ENCODE measurements at regions not wholly inside any gene's neighbourhood (a gene's known extent, or its start where the extent isn't known, plus 50 kb on each side); places are given as distances from the start of the nearest gene placed in this dataset.
"Not testable (repeated sequence)": the region's sequence is repeated elsewhere in the genome, so short reads cannot be mapped to it uniquely, and the experiment has no call there.

DNA sequence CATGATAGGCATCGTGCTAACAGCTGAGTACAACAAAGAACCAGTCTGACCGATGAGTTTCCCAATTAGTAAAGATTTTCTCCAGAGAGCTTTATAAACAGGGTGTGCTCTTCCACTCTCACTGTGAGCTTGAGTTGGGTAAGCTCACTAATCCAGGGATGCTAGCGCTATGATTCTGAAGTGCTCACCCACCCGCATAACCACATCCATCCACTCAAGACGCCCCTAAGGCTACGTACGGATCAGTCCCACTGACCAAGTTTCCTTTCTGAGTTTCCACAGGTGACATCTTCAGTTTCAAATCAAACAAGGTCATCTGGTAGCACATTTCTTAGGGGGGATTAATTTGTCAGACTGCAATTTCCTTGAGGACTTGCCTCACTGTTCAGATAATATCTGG is 141.1 kb upstream of the ABI3BP start:
- Histone ChIP-seq H3K27ac (ENCODE audit: low read length) (no peak overlapping the region), H3K4me1 (ENCODE audit: insufficient read depth, low read length) (no peaks in the 10 kb centered on the region), H3K4me3 (ENCODE audit: low read length) (no peak overlapping the region), H3K27me3 (ENCODE audit: low read length) (no peaks in the 10 kb centered on the region), H3K79me2 (ENCODE audit: low read length) (no peaks in the 10 kb centered on the region), H3F3A (ENCODE audit: low read length, unreplicated experiment) (no peaks in the 10 kb centered on the region), H3K9me2 (replicated peaks; ENCODE audit: low read length) (no peaks in the 10 kb centered on the region), H3K4me2 (ENCODE audit: low read length) (no peak overlapping the region), H4K20me1 (ENCODE audit: low read length) (no peaks in the 10 kb centered on the region), H3K36me3 (ENCODE audit: low read depth, low read length) (no peaks in the 10 kb centered on the region), H2AFZ (ENCODE audit: low read length) (no peak overlapping the region), H3K9ac (ENCODE audit: low read length) (no peak overlapping the region), H3K9me3 (ENCODE audit: low read length) (no peaks in the 10 kb centered on the region)
- POLR2A ChIA-PET (ENCODE audit: unreplicated experiment): no interaction called here
- intact Hi-C loops (cut with micrococcal nuclease): no loop called here
- CTCF ChIA-PET: no interaction called here
- no TSS peak for BruUV-seq (replicated peaks)
- no peak for DNase-seq
- no peak for TF ChIP-seq EZH2phosphoT487 (IDR thresholded peaks at IDR 0.05; ENCODE audit: borderline replicate concordance, low read length)
- TF ChIP-seq, protein P1, sequence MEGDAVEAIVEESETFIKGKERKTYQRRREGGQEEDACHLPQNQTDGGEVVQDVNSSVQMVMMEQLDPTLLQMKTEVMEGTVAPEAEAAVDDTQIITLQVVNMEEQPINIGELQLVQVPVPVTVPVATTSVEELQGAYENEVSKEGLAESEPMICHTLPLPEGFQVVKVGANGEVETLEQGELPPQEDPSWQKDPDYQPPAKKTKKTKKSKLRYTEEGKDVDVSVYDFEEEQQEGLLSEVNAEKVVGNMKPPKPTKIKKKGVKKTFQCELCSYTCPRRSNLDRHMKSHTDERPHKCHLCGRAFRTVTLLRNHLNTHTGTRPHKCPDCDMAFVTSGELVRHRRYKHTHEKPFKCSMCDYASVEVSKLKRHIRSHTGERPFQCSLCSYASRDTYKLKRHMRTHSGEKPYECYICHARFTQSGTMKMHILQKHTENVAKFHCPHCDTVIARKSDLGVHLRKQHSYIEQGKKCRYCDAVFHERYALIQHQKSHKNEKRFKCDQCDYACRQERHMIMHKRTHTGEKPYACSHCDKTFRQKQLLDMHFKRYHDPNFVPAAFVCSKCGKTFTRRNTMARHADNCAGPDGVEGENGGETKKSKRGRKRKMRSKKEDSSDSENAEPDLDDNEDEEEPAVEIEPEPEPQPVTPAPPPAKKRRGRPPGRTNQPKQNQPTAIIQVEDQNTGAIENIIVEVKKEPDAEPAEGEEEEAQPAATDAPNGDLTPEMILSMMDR (conservative IDR thresholded peaks at IDR 0.05; ENCODE audit: low read depth, low read length): no peak
- TF ChIP-seq EZH2 (IDR thresholded peaks at IDR 0.05; ENCODE audit: low read length, unreplicated experiment): no peak
- no peak for ATAC-seq

DNA sequence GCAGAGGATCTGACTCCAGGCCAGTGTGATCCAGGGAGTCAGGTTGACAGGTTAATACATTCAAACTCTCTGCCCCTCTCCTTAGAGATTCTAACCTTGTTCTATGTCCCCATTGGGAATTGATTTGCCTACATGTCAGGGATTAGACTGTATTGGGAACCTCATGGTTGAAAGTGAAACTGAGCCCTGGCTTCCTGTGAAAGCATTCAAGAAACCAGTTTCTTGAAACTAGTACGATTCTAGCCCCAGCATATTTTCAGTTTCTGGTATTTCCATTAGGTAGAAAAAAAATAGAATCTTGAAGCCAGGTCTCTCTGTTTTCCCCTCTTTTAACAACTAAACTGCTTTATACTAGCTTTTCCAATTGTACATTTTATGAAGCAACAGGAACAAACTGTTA is 140.4 kb upstream of the ABI3BP start:
- Histone ChIP-seq H3F3A (ENCODE audit: low read length, unreplicated experiment) (no peaks in the 10 kb centered on the region), H3K9ac (ENCODE audit: low read length) (no peak overlapping the region), H4K20me1 (ENCODE audit: low read length) (no peaks in the 10 kb centered on the region), H3K4me3 (ENCODE audit: low read length) (no peak overlapping the region), H3K79me2 (ENCODE audit: low read length) (no peaks in the 10 kb centered on the region), H3K9me2 (replicated peaks; ENCODE audit: low read length) (no peaks in the 10 kb centered on the region), H2AFZ (ENCODE audit: low read length) (no peak overlapping the region), H3K36me3 (ENCODE audit: low read depth, low read length) (no peaks in the 10 kb centered on the region), H3K4me1 (ENCODE audit: insufficient read depth, low read length) (peaks cover 2% of the 10 kb centered on the region; the same call in 1 of the 2 replicates), H3K27ac (ENCODE audit: low read length) (no peak overlapping the region), H3K4me2 (ENCODE audit: low read length) (no peak overlapping the region), H3K9me3 (ENCODE audit: low read length) (no peaks in the 10 kb centered on the region), H3K27me3 (ENCODE audit: low read length) (no peaks in the 10 kb centered on the region)
- intact Hi-C loops (cut with micrococcal nuclease): no loop called here
- TF ChIP-seq EZH2phosphoT487 (IDR thresholded peaks at IDR 0.05; ENCODE audit: borderline replicate concordance, low read length): no peak
- no peak for TF ChIP-seq EZH2 (IDR thresholded peaks at IDR 0.05; ENCODE audit: low read length, unreplicated experiment)
- TF ChIP-seq, protein P1 (conservative IDR thresholded peaks at IDR 0.05; ENCODE audit: low read depth, low read length): no peak
- DNase-seq (no peak), ATAC-seq (no peak)
- BruUV-seq (replicated peaks): no TSS peak
- CTCF ChIA-PET: no interaction called here
- POLR2A ChIA-PET (ENCODE audit: unreplicated experiment): no interaction called here

DNA sequence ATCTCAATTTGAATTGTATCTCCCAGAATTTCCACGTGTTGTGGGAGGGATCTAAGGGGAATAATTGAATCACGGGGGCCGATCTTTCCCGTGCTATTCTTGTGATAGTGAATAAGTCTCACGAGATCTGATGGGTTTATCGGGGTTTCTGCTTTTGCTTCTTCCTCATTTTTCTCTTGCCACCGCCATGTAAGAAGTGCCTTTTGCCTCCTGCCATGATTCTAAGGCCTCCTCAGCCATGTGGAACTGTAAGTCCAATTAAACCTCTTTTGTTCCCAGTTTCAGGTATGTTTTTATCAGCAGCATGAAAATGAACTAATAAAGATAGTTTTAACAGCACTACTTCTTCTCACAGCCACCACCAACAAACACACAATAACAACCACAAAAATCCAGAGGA is 140.0 kb upstream of the ABI3BP start:
- not testable (repeated sequence) for ATAC-seq; H2AFZ ChIP-seq (ENCODE audit: low read length)

More for the DNA sequence above, 140.0 kb upstream of the ABI3BP start:
- DNase-seq; H4K20me1 ChIP-seq (ENCODE audit: low read length); H3K4me2 ChIP-seq (ENCODE audit: low read length); H3F3A ChIP-seq (ENCODE audit: low read length, unreplicated experiment); H3K27ac ChIP-seq (ENCODE audit: low read length); H3K36me3 ChIP-seq (ENCODE audit: low read depth, low read length); POLR2A ChIA-PET (ENCODE audit: unreplicated experiment); H3K4me1 ChIP-seq (ENCODE audit: insufficient read depth, low read length); CTCF ChIA-PET; H3K4me3 ChIP-seq (ENCODE audit: low read length); H3K9me3 ChIP-seq (ENCODE audit: low read length); H3K9ac ChIP-seq (ENCODE audit: low read length); H3K9me2 ChIP-seq (replicated peaks; ENCODE audit: low read length); H3K27me3 ChIP-seq (ENCODE audit: low read length); intact Hi-C loops (cut with micrococcal nuclease); BruUV-seq (replicated peaks); H3K79me2 ChIP-seq (ENCODE audit: low read length): not testable (repeated sequence)

Data from PC-3 (cell line).